PC-3 (cell line): ENCODE measurements at regions not wholly inside any gene's neighbourhood (a gene's known extent, or its start where the extent isn't known, plus 50 kb on each side); places are given as distances from the start of the nearest gene placed in this dataset.

Source experiments
- ATAC-seq: fragments of 200-7000 bp; cut with Tn5 transposase; 2 replicates; pipeline ENCODE4 v1.9.1; 2020; ENCODE audit warnings: mild to moderate bottlenecking, moderate library complexity
- BruUV-seq: library from RNA; stranded (reverse); fragments of 400-500 nt; replicated peaks from 2 replicates; lab custom pipeline; 2021; lab: Mats Ljungman, UMichigan
- CTCF ChIA-PET: fragments of 300-600 bp; sonication (Branson Sonifier 250); formaldehyde crosslinking; loops from one replicate; lab custom pipeline; 2022; ENCODE audit warnings: antibody characterized with exemption; lab: Charles Lee
- POLR2A ChIA-PET: fragments of 300-600 bp; sonication (Branson Sonifier 250); formaldehyde crosslinking; loops from one replicate; lab custom pipeline; 2022; ENCODE audit warnings: antibody characterized with exemption; ENCODE audit not compliant: unreplicated experiment; lab: Charles Lee
- DNase-seq: peaks from one replicate; pipeline ENCODE4 v3.0.0-alpha.2; 2015
- H2AFZ ChIP-seq: fragments of 300-600 bp; sonication (generic); 2 replicates; pipeline ENCODE4 v1.6.0; 2016; ENCODE audit warnings: antibody characterized with exemption, low read length
- H3F3A ChIP-seq: fragments of 300-600 bp; sonication (generic); one replicate; pipeline ENCODE4 v1.6.0; 2017; ENCODE audit warnings: antibody characterized with exemption, low read length, control low read depth, mild to moderate bottlenecking; ENCODE audit not compliant: unreplicated experiment
- H3K27ac ChIP-seq: fragments of 300-600 bp; sonication (generic); 2 replicates; pipeline ENCODE4 v1.5.1; 2016; ENCODE audit warnings: mild to moderate bottlenecking, low read length
- H3K27me3 ChIP-seq: fragments of 300-600 bp; sonication (generic); 2 replicates; pipeline ENCODE4 v1.6.1; 2016; ENCODE audit warnings: low read length, mixed read lengths
- H3K36me3 ChIP-seq: fragments of 300-600 bp; sonication (generic); 2 replicates; pipeline ENCODE4 v1.6.1; 2016; ENCODE audit warnings: low read depth, mixed run types, low read length, mixed read lengths
- H3K4me1 ChIP-seq: fragments of 300-600 bp; sonication (generic); 2 replicates; pipeline ENCODE4 v1.5.1; 2016; ENCODE audit warnings: low read length; ENCODE audit not compliant: insufficient read depth
- H3K4me2 ChIP-seq: fragments of 300-600 bp; sonication (generic); 2 replicates; pipeline ENCODE4 v1.6.0; 2016; ENCODE audit warnings: low read length
- H3K4me3 ChIP-seq: fragments of 300-600 bp; sonication (generic); 2 replicates; pipeline ENCODE4 v1.5.1; 2016; ENCODE audit warnings: mild to moderate bottlenecking, low read length, mixed read lengths
- H3K79me2 ChIP-seq: fragments of 300-600 bp; sonication (generic); 2 replicates; pipeline ENCODE4 v1.6.1; 2017; ENCODE audit warnings: low read length, mixed read lengths
- H3K9ac ChIP-seq: fragments of 300-600 bp; sonication (generic); 2 replicates; pipeline ENCODE4 v1.6.0; 2016; ENCODE audit warnings: mild to moderate bottlenecking, low read length
- H3K9me2 ChIP-seq: fragments of 300-600 bp; sonication (generic); replicated peaks from 2 replicates; pipeline ENCODE4 v1.6.1; 2016; ENCODE audit warnings: mixed run types, low read length, mixed read lengths
- H3K9me3 ChIP-seq: fragments of 300-600 bp; sonication (generic); 2 replicates; pipeline ENCODE4 v1.6.1; 2016; ENCODE audit warnings: low read length, mixed read lengths
- H4K20me1 ChIP-seq: fragments of 300-600 bp; sonication (generic); 2 replicates; pipeline ENCODE4 v1.6.1; 2016; ENCODE audit warnings: low read length, mixed read lengths
- EZH2 ChIP-seq: fragments of 300-600 bp; sonication (generic); IDR thresholded peaks from one replicate; pipeline ENCODE4 v1.6.1; 2017; ENCODE audit warnings: antibody characterized with exemption, mild to moderate bottlenecking, low read length; ENCODE audit not compliant: unreplicated experiment
- EZH2phosphoT487 ChIP-seq: fragments of 300-600 bp; sonication (generic); IDR thresholded peaks from 2 replicates; pipeline ENCODE4 v1.6.1; 2018; ENCODE audit warnings: mild to moderate bottlenecking, antibody characterized with exemption, low read length, borderline replicate concordance
- intact Hi-C: fragments of 100-400 bp; cut with micrococcal nuclease; formaldehyde crosslinking; loops from 2 replicates; pipeline ENCODE4 v1.9.0; 2023
- TF ChIP-seq, protein P1 (sequence below): fragments of 300-600 bp; sonication (generic); conservative IDR thresholded peaks from 2 replicates; pipeline ENCODE4 v1.5.1; 2017; ENCODE audit warnings: antibody characterized with exemption, low read depth, mild to moderate bottlenecking, low read length

DNA sequence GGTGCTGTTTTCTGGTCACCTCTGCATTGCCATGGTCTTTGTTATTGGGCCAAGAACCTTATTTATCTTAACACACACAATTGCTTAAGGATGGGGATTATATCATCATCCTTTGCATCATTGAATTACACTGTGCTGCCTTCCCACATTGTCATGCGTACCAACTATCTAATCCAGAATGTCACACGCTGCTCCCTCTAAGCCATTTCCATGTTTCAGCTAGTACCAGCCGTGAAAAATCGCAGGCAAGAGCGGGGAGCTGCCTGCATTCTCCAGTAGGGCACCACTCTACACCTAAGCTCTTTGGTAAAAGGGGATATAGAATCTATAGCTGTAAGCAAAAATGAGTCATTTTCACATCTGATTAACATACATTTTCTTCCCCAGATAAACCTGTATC is 277.0 kb downstream of the PRL start:
- POLR2A ChIA-PET = no interaction called here
- no peaks in the 10 kb centered on the region for H3K79me2 ChIP-seq
- no peaks in the 10 kb centered on the region for H3K27me3 ChIP-seq
- H2AFZ ChIP-seq = no peak overlapping the region
- no peaks in the 10 kb centered on the region for H3K36me3 ChIP-seq
- H3K4me1 ChIP-seq = no peaks in the 10 kb centered on the region
- no peak overlapping the region for H3K27ac ChIP-seq
- no peak overlapping the region for H3K4me3 ChIP-seq
- DNase-seq = no peak
- no peaks in the 10 kb centered on the region for H4K20me1 ChIP-seq
- CTCF ChIA-PET = interaction anchor here (0.6 kb wide), 1 partner anchor 53 kb away, joined by 3 read pairs; no protein-coding TSS in a partner anchor
- ATAC-seq = no peak
- no peaks in the 10 kb centered on the region for H3K9me2 ChIP-seq
- intact Hi-C loops = no loop called here
- H3K9me3 ChIP-seq = no peaks in the 10 kb centered on the region
- no TSS peak for BruUV-seq
- H3K4me2 ChIP-seq = no peak overlapping the region
- TF ChIP-seq EZH2 (no peak), EZH2phosphoT487 (no peak)
- TF ChIP-seq, protein P1, sequence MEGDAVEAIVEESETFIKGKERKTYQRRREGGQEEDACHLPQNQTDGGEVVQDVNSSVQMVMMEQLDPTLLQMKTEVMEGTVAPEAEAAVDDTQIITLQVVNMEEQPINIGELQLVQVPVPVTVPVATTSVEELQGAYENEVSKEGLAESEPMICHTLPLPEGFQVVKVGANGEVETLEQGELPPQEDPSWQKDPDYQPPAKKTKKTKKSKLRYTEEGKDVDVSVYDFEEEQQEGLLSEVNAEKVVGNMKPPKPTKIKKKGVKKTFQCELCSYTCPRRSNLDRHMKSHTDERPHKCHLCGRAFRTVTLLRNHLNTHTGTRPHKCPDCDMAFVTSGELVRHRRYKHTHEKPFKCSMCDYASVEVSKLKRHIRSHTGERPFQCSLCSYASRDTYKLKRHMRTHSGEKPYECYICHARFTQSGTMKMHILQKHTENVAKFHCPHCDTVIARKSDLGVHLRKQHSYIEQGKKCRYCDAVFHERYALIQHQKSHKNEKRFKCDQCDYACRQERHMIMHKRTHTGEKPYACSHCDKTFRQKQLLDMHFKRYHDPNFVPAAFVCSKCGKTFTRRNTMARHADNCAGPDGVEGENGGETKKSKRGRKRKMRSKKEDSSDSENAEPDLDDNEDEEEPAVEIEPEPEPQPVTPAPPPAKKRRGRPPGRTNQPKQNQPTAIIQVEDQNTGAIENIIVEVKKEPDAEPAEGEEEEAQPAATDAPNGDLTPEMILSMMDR = no peak
- no peaks in the 10 kb centered on the region for H3F3A ChIP-seq
- no peak overlapping the region for H3K9ac ChIP-seq

DNA sequence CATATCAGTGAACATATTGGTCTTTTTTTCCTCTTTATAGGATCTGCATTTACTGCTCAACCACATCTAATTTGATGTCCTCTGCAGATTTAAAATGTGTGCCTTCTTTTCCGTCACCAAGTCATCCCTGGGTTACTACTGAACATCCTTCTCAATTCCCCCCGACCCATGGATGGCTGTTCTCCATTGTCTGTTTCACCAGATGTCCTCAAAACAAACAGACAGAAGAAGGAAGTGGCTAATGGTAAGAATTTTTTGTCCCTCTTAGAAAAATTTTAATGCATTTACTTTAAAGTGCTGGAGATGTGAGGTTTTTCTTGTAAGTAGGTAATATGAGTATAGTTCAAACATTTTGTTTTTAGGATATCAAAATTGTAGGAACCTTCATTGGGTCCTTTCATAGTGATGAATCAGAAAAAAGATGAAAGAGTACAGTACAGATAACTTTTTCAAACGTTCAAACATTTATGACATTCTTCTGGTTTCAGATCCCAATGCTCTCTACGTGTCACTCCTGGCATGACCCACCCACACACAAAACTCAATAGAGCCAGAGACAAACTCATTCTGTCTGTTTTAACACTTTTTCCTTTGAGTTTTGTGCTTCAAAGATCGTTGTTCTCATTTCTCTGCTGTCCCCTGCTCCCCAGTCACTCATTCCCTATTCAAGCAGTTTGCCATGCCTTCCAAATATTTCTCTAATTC is 276.4 kb downstream of the PRL start:
- no TSS peak for BruUV-seq
- POLR2A ChIA-PET = no interaction called here

More for the DNA sequence above, 276.4 kb downstream of the PRL start:
- Histone ChIP-seq H3F3A (no peaks in the 10 kb centered on the region), H3K9me2 (no peaks in the 10 kb centered on the region), H2AFZ (no peak overlapping the region), H3K36me3 (no peaks in the 10 kb centered on the region), H3K4me3 (no peak overlapping the region), H3K27me3 (no peaks in the 10 kb centered on the region), H3K9me3 (no peaks in the 10 kb centered on the region), H3K9ac (no peak overlapping the region), H3K4me1 (no peaks in the 10 kb centered on the region), H3K4me2 (no peak overlapping the region), H3K79me2 (no peaks in the 10 kb centered on the region), H3K27ac (no peak overlapping the region), H4K20me1 (no peaks in the 10 kb centered on the region)
- CTCF ChIA-PET = no interaction called here
- no peak for ATAC-seq
- intact Hi-C loops = no loop called here
- no peak for DNase-seq
- TF ChIP-seq, protein P1 = no peak
- TF ChIP-seq EZH2phosphoT487 (no peak), EZH2 (no peak)
